ENCODE measurements at regions not wholly inside any gene's neighbourhood (a gene's known extent, or its start where the extent isn't known, plus 50 kb on each side); places are given as distances from the start of the nearest gene placed in this dataset.
"Not testable (repeated sequence)": the region's sequence is repeated elsewhere in the genome, so short reads cannot be mapped to it uniquely, and the experiment has no call there.

DNA sequence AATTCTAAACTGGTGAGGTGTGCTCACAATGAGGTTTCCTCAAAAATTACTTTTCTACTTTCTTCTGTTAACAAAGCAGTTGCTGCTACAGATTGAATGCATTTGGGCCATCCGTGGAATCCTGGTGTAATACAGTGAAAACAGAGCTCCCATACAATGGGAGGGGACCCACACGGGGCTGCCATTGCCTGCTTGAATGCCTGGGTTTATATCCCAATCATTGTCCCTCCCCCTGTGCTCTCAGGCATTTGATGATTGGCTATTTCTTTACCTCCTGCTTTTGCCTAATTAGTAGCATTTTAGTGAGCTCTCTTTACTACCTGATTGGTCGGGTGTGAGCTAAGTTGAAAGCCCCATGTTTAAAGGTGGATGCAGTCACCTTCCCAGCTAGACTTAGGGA lies 52.9 kb upstream of the CSF1 start:
- H3K4me1 ChIP-seq (ENCODE audit: control insufficient read depth, insufficient read depth, low read length); DNase-seq (ENCODE audit: low read depth, low spot score); H3K9me3 ChIP-seq (ENCODE audit: control insufficient read depth, insufficient read depth, low read length); H3K4me3 ChIP-seq (ENCODE audit: low read length); H3K27me3 ChIP-seq (ENCODE audit: control insufficient read depth, insufficient read depth, low read length); H3K36me3 ChIP-seq (ENCODE audit: control insufficient read depth, insufficient read depth, low read length); H3K27ac ChIP-seq (ENCODE audit: low read length): not testable (repeated sequence)
- no CpG with 5 or more reads among the region's 3 CpGs for WGBS (ENCODE audit: insufficient coverage, insufficient read length)

DNA sequence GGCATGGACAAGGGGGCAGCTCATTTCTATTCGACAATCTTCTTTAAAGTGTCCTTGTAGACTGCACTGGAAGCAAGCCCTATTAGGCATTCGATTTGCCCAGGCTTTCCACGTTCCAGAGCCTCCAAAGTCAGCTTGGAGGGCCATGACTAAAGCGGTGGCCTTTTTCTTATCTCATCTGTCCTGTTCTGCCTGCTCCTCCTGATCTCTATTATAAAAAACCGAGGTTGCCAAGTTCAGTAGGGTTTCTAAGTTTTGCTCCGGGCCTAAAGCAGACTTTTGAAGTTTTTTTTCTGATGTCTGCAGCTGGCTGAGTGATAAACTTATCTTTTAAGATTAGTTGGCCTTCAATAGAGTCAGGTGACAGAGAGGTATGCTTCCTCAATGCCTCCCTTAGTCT lies 54.7 kb upstream of the CSF1 start:
- H3K4me3 ChIP-seq (ENCODE audit: low read length); H3K36me3 ChIP-seq (ENCODE audit: control insufficient read depth, insufficient read depth, low read length); H3K27ac ChIP-seq (ENCODE audit: low read length); H3K9me3 ChIP-seq (ENCODE audit: control insufficient read depth, insufficient read depth, low read length); H3K4me1 ChIP-seq (ENCODE audit: control insufficient read depth, insufficient read depth, low read length); H3K27me3 ChIP-seq (ENCODE audit: control insufficient read depth, insufficient read depth, low read length); DNase-seq (ENCODE audit: low read depth, low spot score): not testable (repeated sequence)
- no CpG with 5 or more reads among the region's 6 CpGs for WGBS (ENCODE audit: insufficient coverage, insufficient read length)

DNA sequence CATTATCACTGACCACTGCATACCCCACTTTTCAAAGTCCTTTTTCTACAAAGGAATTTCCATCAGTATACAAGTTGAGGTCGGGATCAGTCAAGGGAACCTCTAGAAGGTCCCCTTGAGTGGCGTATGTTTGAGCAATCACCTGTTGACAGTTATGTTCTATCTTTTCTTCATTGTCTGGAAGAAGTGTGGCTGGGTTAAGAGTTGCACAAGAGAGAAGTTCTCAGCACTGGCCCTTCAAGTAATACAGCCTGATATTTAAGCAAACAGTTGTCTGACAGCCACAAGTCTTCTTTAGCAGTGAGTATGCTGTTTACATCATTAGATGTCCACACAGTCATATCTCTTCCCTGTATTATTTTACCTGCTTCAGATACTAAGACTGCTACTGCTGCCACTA lies 56.7 kb upstream of the CSF1 start:
- H3K27me3 ChIP-seq (ENCODE audit: control insufficient read depth, insufficient read depth, low read length); H3K4me3 ChIP-seq (ENCODE audit: low read length); H3K4me1 ChIP-seq (ENCODE audit: control insufficient read depth, insufficient read depth, low read length); H3K27ac ChIP-seq (ENCODE audit: low read length); DNase-seq (ENCODE audit: low read depth, low spot score); H3K9me3 ChIP-seq (ENCODE audit: control insufficient read depth, insufficient read depth, low read length); H3K36me3 ChIP-seq (ENCODE audit: control insufficient read depth, insufficient read depth, low read length): not testable (repeated sequence)
- WGBS (ENCODE audit: insufficient coverage, insufficient read length) = no CpG with 5 or more reads among the region's 2 CpGs

DNA sequence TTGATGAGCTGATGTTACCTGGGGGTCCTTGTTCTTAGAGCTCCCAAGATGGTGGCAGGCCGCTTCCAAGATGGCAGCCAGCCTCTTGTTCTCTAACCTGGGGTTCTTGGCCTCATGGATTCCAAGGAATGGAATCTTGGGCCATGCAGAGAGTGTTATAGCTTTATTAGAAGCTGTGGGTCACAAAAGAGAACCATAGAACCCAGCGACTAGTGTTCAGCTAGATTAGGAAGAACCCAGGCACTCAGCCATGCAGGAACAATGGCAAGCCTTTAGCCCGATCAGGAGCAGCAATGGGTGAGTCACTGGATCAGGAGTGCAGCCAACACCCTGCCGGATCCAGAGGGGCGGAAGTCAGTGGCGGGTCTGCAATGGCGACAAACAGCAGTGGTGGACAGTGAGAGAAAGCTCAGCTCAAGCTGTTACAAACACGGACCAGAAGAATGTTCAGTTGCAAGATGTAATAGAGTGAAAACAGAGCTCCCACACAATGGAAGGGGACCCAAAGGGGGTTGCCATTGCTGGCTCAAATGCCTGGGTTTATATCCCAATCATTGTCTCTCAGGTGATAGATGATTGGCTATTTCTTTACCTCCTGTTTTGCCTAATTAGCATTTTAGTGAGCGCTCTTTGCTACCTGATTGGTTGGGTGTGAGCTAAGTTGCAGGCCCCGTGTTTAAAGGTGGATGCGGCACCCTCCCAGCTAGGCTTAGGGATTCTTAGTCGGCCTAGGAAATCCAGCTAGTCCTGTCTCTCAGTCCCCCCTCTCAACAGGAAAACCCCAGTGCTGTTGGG lies 58.2 kb upstream of the CSF1 start:
- no CpG with 5 or more reads among the region's 12 CpGs for WGBS (ENCODE audit: insufficient coverage, insufficient read length)
- not testable (repeated sequence) for H3K4me1 ChIP-seq (ENCODE audit: control insufficient read depth, insufficient read depth, low read length); H3K36me3 ChIP-seq (ENCODE audit: control insufficient read depth, insufficient read depth, low read length); H3K27ac ChIP-seq (ENCODE audit: low read length); H3K4me3 ChIP-seq (ENCODE audit: low read length); H3K9me3 ChIP-seq (ENCODE audit: control insufficient read depth, insufficient read depth, low read length); DNase-seq (ENCODE audit: low read depth, low spot score); H3K27me3 ChIP-seq (ENCODE audit: control insufficient read depth, insufficient read depth, low read length)

DNA sequence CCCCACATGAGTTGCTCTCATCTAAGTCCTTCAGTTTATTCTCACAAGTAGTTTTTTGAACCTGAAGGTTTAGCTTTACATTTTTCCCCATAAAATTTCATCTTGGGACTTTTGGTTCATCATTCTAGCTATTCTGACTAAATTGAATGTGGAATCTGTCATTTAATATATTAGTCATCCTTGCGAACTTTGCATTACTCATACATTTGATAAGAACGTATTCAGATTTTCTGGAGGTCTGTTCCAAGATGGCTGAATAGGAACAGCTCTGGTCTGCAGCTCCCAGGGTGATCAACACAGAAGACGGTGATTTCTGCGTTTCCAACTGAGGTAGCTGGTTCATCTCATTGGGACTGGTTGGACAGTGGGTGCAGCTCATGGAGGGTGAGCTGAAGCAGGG lies 59.8 kb upstream of the CSF1 start:
- Histone ChIP-seq H3K27me3 (ENCODE audit: control insufficient read depth, insufficient read depth, low read length) (no peaks in the 10 kb centered on the region), H3K9me3 (ENCODE audit: control insufficient read depth, insufficient read depth, low read length) (no peaks in the 10 kb centered on the region), H3K4me3 (ENCODE audit: low read length) (no peak overlapping the region), H3K36me3 (ENCODE audit: control insufficient read depth, insufficient read depth, low read length) (no peaks in the 10 kb centered on the region), H3K27ac (ENCODE audit: low read length) (no peak overlapping the region), H3K4me1 (ENCODE audit: control insufficient read depth, insufficient read depth, low read length) (no peaks in the 10 kb centered on the region)
- no CpG with 5 or more reads among the region's 4 CpGs for WGBS (ENCODE audit: insufficient coverage, insufficient read length)
- no peak for DNase-seq (ENCODE audit: low read depth, low spot score)

DNA sequence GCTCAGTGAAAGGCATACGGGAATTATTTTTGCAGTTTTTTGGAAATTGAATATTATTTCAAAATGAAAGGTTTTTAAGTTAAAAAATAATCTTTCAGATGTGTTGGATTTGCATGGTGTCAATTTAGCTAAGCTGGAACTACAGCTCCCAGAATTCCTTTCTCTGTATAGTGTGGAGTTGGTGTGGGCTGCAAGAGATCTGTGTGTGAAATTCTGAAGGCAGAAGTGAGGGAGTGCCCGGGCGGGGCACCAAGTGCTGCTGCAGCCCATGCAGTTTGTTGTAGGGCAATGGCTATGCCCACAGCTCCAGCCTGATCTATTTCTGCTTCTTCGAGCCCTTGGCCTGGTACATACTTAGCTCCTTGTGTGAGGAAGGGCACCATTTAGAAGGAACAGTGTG lies 60.5 kb upstream of the CSF1 start:
- no peaks in the 10 kb centered on the region for H3K4me1 ChIP-seq (ENCODE audit: control insufficient read depth, insufficient read depth, low read length)
- H3K27me3 ChIP-seq (ENCODE audit: control insufficient read depth, insufficient read depth, low read length) = no peaks in the 10 kb centered on the region
- no peaks in the 10 kb centered on the region for H3K9me3 ChIP-seq (ENCODE audit: control insufficient read depth, insufficient read depth, low read length)
- H3K4me3 ChIP-seq (ENCODE audit: low read length) = no peak overlapping the region
- no peak overlapping the region for H3K27ac ChIP-seq (ENCODE audit: low read length)
- 100% methylated on average over 1 of the region's 4 CpGs for WGBS (ENCODE audit: insufficient coverage, insufficient read length)
- no peak for DNase-seq (ENCODE audit: low read depth, low spot score)
- no peaks in the 10 kb centered on the region for H3K36me3 ChIP-seq (ENCODE audit: control insufficient read depth, insufficient read depth, low read length)

DNA sequence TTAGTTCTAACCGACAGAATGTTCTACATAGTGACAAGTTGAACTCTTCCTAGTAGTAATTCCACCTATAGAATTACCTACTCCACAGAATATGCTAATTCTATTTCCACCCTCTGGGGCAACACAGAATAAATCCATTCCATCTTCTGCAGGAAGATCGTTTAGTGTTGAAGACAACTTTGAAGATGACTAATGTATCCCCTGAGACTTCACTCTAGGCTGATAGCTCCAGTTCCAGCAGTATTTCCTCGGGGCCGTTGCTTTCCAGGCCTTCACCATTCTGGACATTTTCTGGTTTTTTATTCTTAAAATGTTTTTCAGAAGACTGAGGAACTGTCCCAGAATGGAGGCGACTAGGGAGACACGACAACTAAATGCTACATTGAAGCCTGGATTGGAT lies 61.0 kb upstream of the CSF1 start:
- no CpG with 5 or more reads among the region's 6 CpGs for WGBS (ENCODE audit: insufficient coverage, insufficient read length)
- H3K4me1 ChIP-seq (ENCODE audit: control insufficient read depth, insufficient read depth, low read length) = no peaks in the 10 kb centered on the region
- H3K4me3 ChIP-seq (ENCODE audit: low read length) = no peak overlapping the region
- no peaks in the 10 kb centered on the region for H3K36me3 ChIP-seq (ENCODE audit: control insufficient read depth, insufficient read depth, low read length)
- no peaks in the 10 kb centered on the region for H3K9me3 ChIP-seq (ENCODE audit: control insufficient read depth, insufficient read depth, low read length)
- no peak overlapping the region for H3K27ac ChIP-seq (ENCODE audit: low read length)
- no peaks in the 10 kb centered on the region for H3K27me3 ChIP-seq (ENCODE audit: control insufficient read depth, insufficient read depth, low read length)
- no peak for DNase-seq (ENCODE audit: low read depth, low spot score)

DNA sequence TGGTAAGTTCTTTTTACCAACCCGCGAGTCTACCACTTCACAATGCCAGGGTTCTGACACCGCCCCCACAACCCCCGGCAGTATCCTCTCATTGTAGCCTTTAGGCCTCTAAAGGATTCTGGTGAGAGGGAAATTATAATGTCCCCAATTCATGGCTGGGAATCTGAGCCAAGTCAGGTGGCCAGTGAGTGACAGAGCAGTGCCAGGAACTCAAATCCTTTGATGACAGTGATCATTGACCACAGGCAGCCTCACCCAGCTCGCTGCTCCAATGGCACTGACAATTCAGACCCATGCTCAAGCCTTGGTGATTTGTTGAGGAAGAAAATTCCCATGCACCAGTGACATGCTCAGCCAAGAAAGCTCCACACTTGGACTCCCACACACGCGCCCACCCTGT lies 63.4 kb upstream of the CSF1 start:
- H3K27me3 ChIP-seq (ENCODE audit: control insufficient read depth, insufficient read depth, low read length) = no peaks in the 10 kb centered on the region
- no peaks in the 10 kb centered on the region for H3K9me3 ChIP-seq (ENCODE audit: control insufficient read depth, insufficient read depth, low read length)
- DNase-seq (ENCODE audit: low read depth, low spot score) = no peak
- no peaks in the 10 kb centered on the region for H3K4me1 ChIP-seq (ENCODE audit: control insufficient read depth, insufficient read depth, low read length)
- H3K4me3 ChIP-seq (ENCODE audit: low read length) = no peak overlapping the region
- no peak overlapping the region for H3K27ac ChIP-seq (ENCODE audit: low read length)
- no peaks in the 10 kb centered on the region for H3K36me3 ChIP-seq (ENCODE audit: control insufficient read depth, insufficient read depth, low read length)
- WGBS (ENCODE audit: insufficient coverage, insufficient read length) = no CpG with 5 or more reads among the region's 7 CpGs

DNA sequence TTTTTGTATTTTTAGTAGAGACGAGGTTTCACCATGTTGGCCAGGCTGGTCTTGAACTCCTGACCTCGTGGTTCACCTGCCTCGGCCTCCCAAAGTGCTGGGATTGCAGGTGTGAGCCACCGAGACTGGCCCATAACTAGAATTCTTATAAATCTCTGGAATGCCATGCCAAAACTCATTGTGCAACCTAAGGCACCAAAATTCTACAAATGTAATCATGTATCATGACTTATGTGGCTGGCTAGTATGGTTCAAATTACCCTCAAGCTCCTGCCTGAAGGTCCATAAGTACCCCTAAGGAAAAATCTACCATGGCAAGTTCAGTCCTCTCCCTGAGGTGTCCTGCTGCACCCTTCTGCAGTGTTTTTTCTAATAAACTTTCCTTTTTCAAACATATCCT lies 63.8 kb upstream of the CSF1 start:
- Histone ChIP-seq H3K4me3 (ENCODE audit: low read length) (no peak overlapping the region), H3K9me3 (ENCODE audit: control insufficient read depth, insufficient read depth, low read length) (no peaks in the 10 kb centered on the region), H3K27me3 (ENCODE audit: control insufficient read depth, insufficient read depth, low read length) (no peaks in the 10 kb centered on the region), H3K27ac (ENCODE audit: low read length) (no peak overlapping the region), H3K4me1 (ENCODE audit: control insufficient read depth, insufficient read depth, low read length) (no peaks in the 10 kb centered on the region), H3K36me3 (ENCODE audit: control insufficient read depth, insufficient read depth, low read length) (no peaks in the 10 kb centered on the region)
- WGBS (ENCODE audit: insufficient coverage, insufficient read length) = no CpG with 5 or more reads among the region's 4 CpGs
- no peak for DNase-seq (ENCODE audit: low read depth, low spot score)

DNA sequence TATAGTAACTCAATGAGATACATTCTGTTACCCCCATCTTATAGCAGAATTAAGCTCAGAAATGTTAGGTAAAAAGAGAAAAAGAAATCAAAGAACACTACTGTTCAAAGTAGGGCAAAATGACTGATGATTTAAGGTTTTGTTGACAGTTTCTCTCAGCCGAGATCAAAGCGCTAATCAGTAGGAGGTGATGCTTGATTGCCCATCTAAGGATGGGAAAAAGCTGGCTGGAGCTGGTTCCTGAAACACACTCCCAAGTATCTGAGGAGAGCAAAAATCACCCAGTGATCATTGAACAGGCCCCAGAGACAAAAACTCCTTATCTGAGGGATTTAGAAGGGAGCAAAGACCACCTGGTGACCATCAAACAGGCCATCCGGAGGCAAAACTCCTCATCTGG lies 64.5 kb upstream of the CSF1 start:
- no peak for DNase-seq (ENCODE audit: low read depth, low spot score)
- H3K9me3 ChIP-seq (ENCODE audit: control insufficient read depth, insufficient read depth, low read length) = no peaks in the 10 kb centered on the region
- no CpG with 5 or more reads among the region's 3 CpGs for WGBS (ENCODE audit: insufficient coverage, insufficient read length)
- no peaks in the 10 kb centered on the region for H3K36me3 ChIP-seq (ENCODE audit: control insufficient read depth, insufficient read depth, low read length)
- H3K27me3 ChIP-seq (ENCODE audit: control insufficient read depth, insufficient read depth, low read length) = no peaks in the 10 kb centered on the region
- H3K4me3 ChIP-seq (ENCODE audit: low read length) = no peak overlapping the region
- H3K4me1 ChIP-seq (ENCODE audit: control insufficient read depth, insufficient read depth, low read length) = no peaks in the 10 kb centered on the region
- no peak overlapping the region for H3K27ac ChIP-seq (ENCODE audit: low read length)

DNA sequence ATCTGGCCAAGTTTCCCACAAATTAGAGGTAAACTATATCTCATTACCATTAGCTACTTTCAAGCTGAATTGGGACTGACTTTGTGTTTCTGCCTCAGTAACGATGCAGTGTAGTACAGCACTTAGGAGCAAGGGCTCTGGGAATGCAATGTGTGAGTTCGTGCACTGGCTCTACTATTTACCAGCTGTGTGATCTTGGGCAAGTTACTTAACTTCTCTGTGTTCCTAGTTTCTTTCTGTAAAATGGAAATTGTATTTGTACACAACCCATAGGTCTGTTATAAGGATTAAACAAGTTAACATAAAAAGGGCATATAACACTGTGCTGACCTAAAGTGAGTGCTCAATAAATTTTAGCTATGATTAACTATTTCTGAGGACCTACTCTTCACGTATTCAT lies 65.0 kb upstream of the CSF1 start:
- no peaks in the 10 kb centered on the region for H3K36me3 ChIP-seq (ENCODE audit: control insufficient read depth, insufficient read depth, low read length)
- H3K4me3 ChIP-seq (ENCODE audit: low read length) = no peak overlapping the region
- H3K27ac ChIP-seq (ENCODE audit: low read length) = no peak overlapping the region
- H3K27me3 ChIP-seq (ENCODE audit: control insufficient read depth, insufficient read depth, low read length) = no peaks in the 10 kb centered on the region
- H3K9me3 ChIP-seq (ENCODE audit: control insufficient read depth, insufficient read depth, low read length) = no peaks in the 10 kb centered on the region
- no CpG with 5 or more reads among the region's 3 CpGs for WGBS (ENCODE audit: insufficient coverage, insufficient read length)
- DNase-seq (ENCODE audit: low read depth, low spot score) = no peak
- no peaks in the 10 kb centered on the region for H3K4me1 ChIP-seq (ENCODE audit: control insufficient read depth, insufficient read depth, low read length)
